GM12875 (cell line): ENCODE measurements at regions not wholly inside any gene's neighbourhood (a gene's known extent, or its start where the extent isn't known, plus 50 kb on each side); places are given as distances from the start of the nearest gene placed in this dataset.

Experiments
- H3K4me3 ChIP-seq: one replicate; pipeline ENCODE4 v1.5.1; 2011; ENCODE audit warnings: low read depth, low read length, control low read depth
- CTCF ChIP-seq: IDR thresholded peaks from 2 replicates; pipeline ENCODE4 v1.5.1; 2011; ENCODE audit warnings: low read depth, mild to moderate bottlenecking, control low read depth, inconsistent platforms, low read length, moderate library complexity, borderline replicate concordance; ENCODE audit not compliant: insufficient read depth

DNA sequence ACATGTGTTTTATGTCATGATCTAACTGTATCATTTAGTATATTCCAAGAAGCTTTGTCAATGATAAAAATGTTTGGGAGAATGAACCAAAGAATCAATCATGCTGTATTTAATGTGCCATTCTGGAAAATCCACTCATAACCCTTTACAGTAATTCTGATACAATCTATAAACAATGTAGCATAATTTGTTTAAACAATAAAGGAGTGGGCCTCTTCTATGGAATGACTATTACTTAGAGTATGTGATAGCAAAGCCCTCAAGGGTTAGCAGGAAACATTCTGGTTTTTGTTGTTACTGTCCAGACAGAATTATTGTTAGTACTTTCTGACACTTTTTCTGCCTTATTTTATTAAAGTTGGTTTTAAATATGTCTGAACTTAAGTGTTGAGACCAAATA, 1073.1 kb downstream of the SLITRK5 start:
- TF ChIP-seq CTCF, result no peak
- H3K4me3 ChIP-seq, result no peak overlapping the region

DNA sequence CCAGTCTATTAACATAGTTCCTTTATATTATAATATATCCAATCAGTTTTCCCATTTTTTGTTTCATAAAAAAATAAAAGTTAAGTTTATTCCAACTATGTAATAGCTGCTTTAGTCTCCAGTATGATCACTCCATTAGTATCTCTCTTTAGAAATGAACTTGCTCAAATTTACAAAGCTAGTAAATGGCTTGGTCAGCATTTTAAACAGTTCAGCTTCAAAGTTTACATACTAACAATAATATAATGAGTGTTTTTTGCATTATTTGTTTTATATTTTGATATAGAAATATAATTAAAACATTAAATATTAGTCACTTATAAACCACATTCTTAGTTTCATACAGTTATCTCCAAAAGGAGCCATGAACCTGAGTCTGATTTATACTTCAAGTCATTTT, 1073.8 kb downstream of the SLITRK5 start:
- no peak for TF ChIP-seq CTCF
- no peak overlapping the region for H3K4me3 ChIP-seq

DNA sequence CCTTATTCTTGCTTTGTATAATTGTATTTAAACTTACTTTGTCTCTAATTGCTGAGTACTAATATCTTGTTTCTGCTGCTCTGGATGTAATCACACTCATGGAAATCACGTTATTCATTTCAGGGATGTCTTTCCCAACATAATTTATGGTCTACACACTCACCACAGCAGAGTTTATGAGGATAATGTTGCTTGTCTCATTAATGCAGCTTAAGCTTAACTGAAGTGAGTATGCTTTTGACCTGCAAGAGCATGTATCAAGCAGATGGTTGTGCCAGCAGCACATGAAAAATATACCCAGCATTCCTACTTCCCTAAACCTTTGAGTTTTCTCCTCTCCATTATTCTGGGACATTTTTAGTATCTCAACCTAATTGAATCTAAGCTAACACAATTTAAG, 1080.9 kb downstream of the SLITRK5 start:
- TF ChIP-seq CTCF, result no peak
- no peak overlapping the region for H3K4me3 ChIP-seq

DNA sequence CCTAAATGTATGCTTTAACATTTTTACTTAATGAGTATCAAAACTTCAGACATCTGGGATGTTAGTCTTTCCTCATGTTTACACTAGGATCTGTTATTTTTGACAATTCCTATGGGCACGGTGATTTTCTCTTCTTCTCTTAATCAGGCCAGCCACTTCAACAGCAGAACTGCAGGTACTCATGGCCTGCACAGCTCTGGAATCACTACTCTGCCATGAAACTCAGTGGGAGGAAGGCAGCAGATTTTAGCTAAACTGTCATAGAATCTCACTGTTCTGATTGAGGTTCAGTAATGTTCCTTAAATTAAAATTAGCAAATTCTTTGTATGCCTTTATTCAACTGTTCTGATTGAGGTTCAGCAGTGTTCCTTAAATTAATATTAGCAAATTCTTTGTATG, 1083.0 kb downstream of the SLITRK5 start:
- H3K4me3 ChIP-seq, result no peak overlapping the region
- no peak for TF ChIP-seq CTCF

DNA sequence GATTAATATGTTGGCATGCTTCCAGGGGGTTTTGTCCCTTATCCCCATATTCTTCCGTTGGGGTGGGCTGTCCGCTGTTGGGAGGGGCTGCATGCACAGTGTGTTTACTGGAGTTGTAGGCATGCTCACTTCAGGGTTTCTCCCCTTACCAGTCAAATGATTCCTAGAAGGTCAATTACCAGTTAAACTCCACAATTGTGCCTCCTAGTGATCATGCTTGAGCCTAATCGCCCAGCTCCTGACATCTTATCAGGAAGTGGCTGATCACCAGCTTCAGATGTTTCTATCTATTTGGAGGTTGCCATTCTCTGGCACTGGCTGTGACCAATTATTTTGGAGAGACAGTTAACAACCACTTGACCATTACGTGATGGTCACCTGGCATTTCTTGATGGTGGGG, 1090.0 kb downstream of the SLITRK5 start:
- TF ChIP-seq CTCF, result no peak

DNA sequence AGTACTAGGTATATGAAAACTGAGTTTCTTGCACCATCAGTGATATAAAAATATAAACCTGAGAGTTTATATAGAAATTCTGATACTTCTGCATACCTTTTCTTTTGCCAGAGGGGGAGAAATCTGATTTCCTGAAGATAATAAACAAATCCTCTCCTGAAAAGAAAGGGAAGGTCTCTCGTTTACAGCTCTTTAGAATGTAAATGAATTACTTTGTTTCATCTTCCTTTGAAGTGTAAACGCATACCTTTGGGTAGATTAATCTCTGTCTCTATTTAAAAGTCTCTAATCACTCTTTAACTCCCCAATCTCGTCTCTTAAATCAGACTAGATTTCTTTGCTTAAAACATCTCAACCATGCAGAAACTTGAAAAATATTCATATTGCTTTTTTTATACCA, 1092.9 kb downstream of the SLITRK5 start:
- H3K4me3 ChIP-seq, result no peak overlapping the region
- TF ChIP-seq CTCF, result no peak

More for the DNA sequence above, 1090.0 kb downstream of the SLITRK5 start:
- no peak overlapping the region for H3K4me3 ChIP-seq

- TF ChIP-seq CTCF, result no peak
- H3K4me3 ChIP-seq, result no peak overlapping the region
Observed at GRCh38 chr13:88800505-88800904, 1129.3 kb downstream of the SLITRK5 start.
